IPS-15b (cell line): ENCODE measurements at regions not wholly inside any gene's neighbourhood (a gene's known extent, or its start where the extent isn't known, plus 50 kb on each side); places are given as distances from the start of the nearest gene placed in this dataset.
"Not testable (repeated sequence)": the region's sequence is repeated elsewhere in the genome, so short reads cannot be mapped to it uniquely, and the experiment has no call there.

ENCODE experiments used
- H3K27me3 ChIP-seq: one replicate; pipeline ENCODE4 v1.6.1; 2013; ENCODE audit warnings: low read length; ENCODE audit not compliant: control insufficient read depth, insufficient read depth
- H3K36me3 ChIP-seq: one replicate; pipeline ENCODE4 v1.6.1; 2013; ENCODE audit warnings: low read length; ENCODE audit not compliant: control insufficient read depth, insufficient read depth
- H3K4me1 ChIP-seq: one replicate; pipeline ENCODE4 v1.6.1; 2013; ENCODE audit warnings: mild to moderate bottlenecking, low read length; ENCODE audit not compliant: control insufficient read depth, insufficient read depth
- H3K4me3 ChIP-seq: one replicate; pipeline ENCODE4 v1.5.1; 2013; ENCODE audit warnings: low read depth, low read length
- H3K9ac ChIP-seq: one replicate; pipeline ENCODE4 v1.6.1; 2013; ENCODE audit warnings: low read depth, mild to moderate bottlenecking, low read length
- H3K9me3 ChIP-seq: one replicate; pipeline ENCODE4 v1.6.1; 2013; ENCODE audit warnings: mild to moderate bottlenecking, low read length; ENCODE audit not compliant: control insufficient read depth, insufficient read depth

GRCh38 chr5:12856105-12856504 is 951.9 kb upstream of the CTNND2 start:
- H3K27me3 ChIP-seq, H3K4me1 ChIP-seq, H3K9ac ChIP-seq, H3K9me3 ChIP-seq, H3K4me3 ChIP-seq, H3K36me3 ChIP-seq: not testable (repeated sequence)

GRCh38 chr5:12854386-12854785 is 950.1 kb upstream of the CTNND2 start:
- H3K4me1 ChIP-seq, result peaks cover 4% of the 10 kb centered on the region
- H3K9me3 ChIP-seq, result no peaks in the 10 kb centered on the region
- no peaks in the 10 kb centered on the region for H3K36me3 ChIP-seq
- no peak overlapping the region for H3K9ac ChIP-seq
- H3K27me3 ChIP-seq, result no peaks in the 10 kb centered on the region
- H3K4me3 ChIP-seq, result no peak overlapping the region

- Histone ChIP-seq H3K4me1 (peaks cover 4% of the 10 kb centered on the region), H3K9ac (no peak overlapping the region), H3K9me3 (no peaks in the 10 kb centered on the region), H3K36me3 (no peaks in the 10 kb centered on the region), H3K4me3 (no peak overlapping the region), H3K27me3 (no peaks in the 10 kb centered on the region)
These were observed 947.5 kb upstream of the CTNND2 start for GRCh38 chr5:12851761-12852160.

- H3K9ac ChIP-seq, result no peak overlapping the region
These were observed 944.5 kb upstream of the CTNND2 start for GRCh38 chr5:12848709-12849108.

GRCh38 chr5:12845549-12846159 is 941.4 kb upstream of the CTNND2 start:
- Histone ChIP-seq H3K4me3 (no peak overlapping the region), H3K27me3 (no peaks in the 10 kb centered on the region), H3K36me3 (no peaks in the 10 kb centered on the region), H3K9me3 (no peaks in the 10 kb centered on the region), H3K4me1 (no peaks in the 10 kb centered on the region), H3K9ac (no peak overlapping the region)

More at GRCh38 chr5:12848709-12849108, 944.5 kb upstream of the CTNND2 start:
- no peaks in the 10 kb centered on the region for H3K36me3 ChIP-seq
- H3K27me3 ChIP-seq, result no peaks in the 10 kb centered on the region
- H3K4me3 ChIP-seq, result no peak overlapping the region
- H3K9me3 ChIP-seq, result no peaks in the 10 kb centered on the region
- H3K4me1 ChIP-seq, result no peaks in the 10 kb centered on the region

GRCh38 chr5:12840972-12841371 is 936.7 kb upstream of the CTNND2 start:
- H3K9me3 ChIP-seq, result no peaks in the 10 kb centered on the region
- no peaks in the 10 kb centered on the region for H3K27me3 ChIP-seq
- H3K4me3 ChIP-seq, result no peak overlapping the region
- no peaks in the 10 kb centered on the region for H3K36me3 ChIP-seq
- no peak overlapping the region for H3K9ac ChIP-seq
- H3K4me1 ChIP-seq, result no peaks in the 10 kb centered on the region

GRCh38 chr5:12837592-12837991 is 933.3 kb upstream of the CTNND2 start:
- Histone ChIP-seq H3K9ac (no peak overlapping the region), H3K9me3 (no peaks in the 10 kb centered on the region), H3K4me1 (no peaks in the 10 kb centered on the region), H3K36me3 (peaks cover 4% of the 10 kb centered on the region), H3K4me3 (no peak overlapping the region), H3K27me3 (no peaks in the 10 kb centered on the region)

GRCh38 chr5:12825163-12825562 is 920.9 kb upstream of the CTNND2 start:
- Histone ChIP-seq H3K9me3 (no peaks in the 10 kb centered on the region), H3K4me3 (no peak overlapping the region), H3K4me1 (no peaks in the 10 kb centered on the region), H3K27me3 (no peaks in the 10 kb centered on the region), H3K9ac (no peak overlapping the region), H3K36me3 (no peaks in the 10 kb centered on the region)

- Histone ChIP-seq H3K9me3 (no peaks in the 10 kb centered on the region), H3K36me3 (no peaks in the 10 kb centered on the region), H3K9ac (no peak overlapping the region), H3K27me3 (no peaks in the 10 kb centered on the region), H3K4me1 (no peaks in the 10 kb centered on the region), H3K4me3 (no peak overlapping the region)
These were observed 901.0 kb upstream of the CTNND2 start for GRCh38 chr5:12805165-12805698.

GRCh38 chr5:12799165-12799564 is 894.9 kb upstream of the CTNND2 start:
- Histone ChIP-seq H3K9me3 (no peaks in the 10 kb centered on the region), H3K9ac (no peak overlapping the region), H3K4me1 (no peaks in the 10 kb centered on the region)

GRCh38 chr5:12795333-12795663 is 891.1 kb upstream of the CTNND2 start:
- Histone ChIP-seq H3K4me1 (no peaks in the 10 kb centered on the region), H3K9ac (no peak overlapping the region), H3K27me3 (no peaks in the 10 kb centered on the region), H3K9me3 (no peaks in the 10 kb centered on the region), H3K4me3 (no peak overlapping the region), H3K36me3 (peaks cover 3% of the 10 kb centered on the region)

More at GRCh38 chr5:12799165-12799564, 894.9 kb upstream of the CTNND2 start:
- Histone ChIP-seq H3K27me3 (no peaks in the 10 kb centered on the region), H3K36me3 (peaks cover 3% of the 10 kb centered on the region), H3K4me3 (no peak overlapping the region)

- Histone ChIP-seq H3K9me3 (no peaks in the 10 kb centered on the region), H3K27me3 (no peaks in the 10 kb centered on the region), H3K4me3 (no peak overlapping the region), H3K9ac (no peak overlapping the region), H3K4me1 (no peaks in the 10 kb centered on the region), H3K36me3 (peaks cover 3% of the 10 kb centered on the region)
These were observed 890.5 kb upstream of the CTNND2 start for GRCh38 chr5:12794476-12795332.
